ENCODE measurements at regions not wholly inside any gene's neighbourhood (a gene's known extent, or its start where the extent isn't known, plus 50 kb on each side); places are given as distances from the start of the nearest gene placed in this dataset.
A peak's percentile ranks its signal among the peaks of the same experiment; 100 is the strongest.

- DNase-seq = peak; percentile 5 to 6
These were observed 51.6 kb upstream of the SRP54 start for GRCh38 chr14:34931206-34931605.

- DNase-seq = no peak
These were observed 52.2 kb upstream of the SRP54 start for GRCh38 chr14:34930591-34931091.

GRCh38 chr14:34926552-34926951 lies 51.4 kb upstream of the BAZ1A start:
- no peak for DNase-seq
